ENCODE measurements at regions not wholly inside any gene's neighbourhood (a gene's known extent, or its start where the extent isn't known, plus 50 kb on each side); places are given as distances from the start of the nearest gene placed in this dataset.

DNA sequence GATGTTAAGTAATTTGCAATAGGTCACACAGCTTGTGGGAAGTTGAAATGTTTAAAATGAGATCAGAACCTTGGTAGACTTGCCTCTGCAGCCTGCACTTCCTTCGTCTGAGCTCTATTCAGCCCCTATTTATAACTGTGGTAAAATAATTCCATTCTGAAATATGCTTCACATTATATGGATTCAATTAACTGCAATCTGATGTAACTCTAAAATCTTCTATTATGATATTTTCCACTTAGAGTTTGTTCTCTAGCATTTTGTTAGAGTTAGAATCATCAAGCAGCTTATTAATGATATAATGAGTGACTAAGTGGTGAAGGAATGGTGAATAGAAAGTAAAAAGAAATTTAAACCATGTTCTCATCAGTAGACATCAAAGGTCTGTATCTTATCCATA is 139.6 kb upstream of the ARHGAP28 start:
- TF ChIP-seq, protein P1, sequence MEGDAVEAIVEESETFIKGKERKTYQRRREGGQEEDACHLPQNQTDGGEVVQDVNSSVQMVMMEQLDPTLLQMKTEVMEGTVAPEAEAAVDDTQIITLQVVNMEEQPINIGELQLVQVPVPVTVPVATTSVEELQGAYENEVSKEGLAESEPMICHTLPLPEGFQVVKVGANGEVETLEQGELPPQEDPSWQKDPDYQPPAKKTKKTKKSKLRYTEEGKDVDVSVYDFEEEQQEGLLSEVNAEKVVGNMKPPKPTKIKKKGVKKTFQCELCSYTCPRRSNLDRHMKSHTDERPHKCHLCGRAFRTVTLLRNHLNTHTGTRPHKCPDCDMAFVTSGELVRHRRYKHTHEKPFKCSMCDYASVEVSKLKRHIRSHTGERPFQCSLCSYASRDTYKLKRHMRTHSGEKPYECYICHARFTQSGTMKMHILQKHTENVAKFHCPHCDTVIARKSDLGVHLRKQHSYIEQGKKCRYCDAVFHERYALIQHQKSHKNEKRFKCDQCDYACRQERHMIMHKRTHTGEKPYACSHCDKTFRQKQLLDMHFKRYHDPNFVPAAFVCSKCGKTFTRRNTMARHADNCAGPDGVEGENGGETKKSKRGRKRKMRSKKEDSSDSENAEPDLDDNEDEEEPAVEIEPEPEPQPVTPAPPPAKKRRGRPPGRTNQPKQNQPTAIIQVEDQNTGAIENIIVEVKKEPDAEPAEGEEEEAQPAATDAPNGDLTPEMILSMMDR (IDR thresholded peaks at IDR 0.05; ENCODE audit: poor library complexity), result no peak
- no peak for TF ChIP-seq EZH2 (IDR thresholded peaks at IDR 0.05; ENCODE audit: borderline replicate concordance)
- no peak for TF ChIP-seq EZH2phosphoT487 (IDR thresholded peaks at IDR 0.05; ENCODE audit: low read depth, severe bottlenecking, unreplicated experiment)
